ENCODE measurements at regions not wholly inside any gene's neighbourhood (a gene's known extent, or its start where the extent isn't known, plus 50 kb on each side); places are given as distances from the start of the nearest gene placed in this dataset.

GRCh38 chr2:7844414-7844965 is 837.4 kb upstream of the ID2 start:
- Histone ChIP-seq H3K4me1 (ENCODE audit: control insufficient read depth in 1 of 2, insufficient read depth in 2 of 2, low read length in 2 of 2) (no peaks in the 10 kb centered on the region; a peak in 2 of 4 replicates), H3K9me2 (ENCODE audit: insufficient read depth) (no peaks in the 10 kb centered on the region), H3K4me2 (ENCODE audit: low read length) (no peak overlapping the region), H3K4me3 (replicated peaks in 1 of 2; ENCODE audit: low read depth in 1 of 2, low read length in 2 of 2) (no peak overlapping the region), H3K27me3 (ENCODE audit: insufficient read depth, low read length) (peaks cover 26% of the 10 kb centered on the region), H4K20me1 (ENCODE audit: insufficient read depth) (no peaks in the 10 kb centered on the region), H3K9me3 (ENCODE audit: control insufficient read depth in 1 of 2, insufficient read depth in 1 of 2, low read depth in 1 of 2, low read length in 2 of 2) (no peaks in the 10 kb centered on the region), H2AFZ (ENCODE audit: low read depth, low read length, poor library complexity, severe bottlenecking) (no peak overlapping the region), H3K79me2 (ENCODE audit: insufficient read depth, low read length) (no peaks in the 10 kb centered on the region), H3K36me3 (ENCODE audit: control insufficient read depth in 1 of 2, insufficient read depth in 2 of 2, low read length in 2 of 2) (no peaks in the 10 kb centered on the region), H3K27ac (ENCODE audit: low read depth, low read length) (no peak overlapping the region), H3K9ac (ENCODE audit: low read length) (no peak overlapping the region)
- ChIA-PET RAD21 (ENCODE audit: low non-redundant PET in 1 of 2, low total read pairs in 2 of 2, uncharacterized antibody in 2 of 2, unreplicated experiment in 2 of 2) (no interaction called here), POLR2A (no interaction called here), CTCF (no interaction called here)
- DNase-seq (ENCODE audit: low read depth, low spot score) = no peak
- intact Hi-C loops (cut with micrococcal nuclease) = no loop called here
- no peak for ATAC-seq
- no TSS peak for BruUV-seq (replicated peaks)
- no peak for TF ChIP-seq SP1 (IDR thresholded peaks at IDR 0.05; ENCODE audit: low read depth)
- no peak for TF ChIP-seq SRF (IDR thresholded peaks at IDR 0.05; ENCODE audit: low read depth)
- no peak for TF ChIP-seq CEBPB (IDR thresholded peaks at IDR 0.05; ENCODE audit: low read depth)
- TF ChIP-seq YY1 (IDR thresholded peaks at IDR 0.05; ENCODE audit: extremely low read depth, insufficient replicate concordance, low read depth, low read length) = no peak
- no peak for TF ChIP-seq POLR2A (IDR thresholded peaks at IDR 0.05; ENCODE audit: borderline replicate concordance, extremely low read depth, insufficient read depth, insufficient read length)

GRCh38 chr2:7845332-7845731 is 836.5 kb upstream of the ID2 start:
- Histone ChIP-seq H3K9me3 (ENCODE audit: control insufficient read depth in 1 of 2, insufficient read depth in 1 of 2, low read depth in 1 of 2, low read length in 2 of 2) (no peaks in the 10 kb centered on the region), H4K20me1 (ENCODE audit: insufficient read depth) (no peaks in the 10 kb centered on the region), H3K9ac (ENCODE audit: low read length) (no peak overlapping the region), H2AFZ (ENCODE audit: low read depth, low read length, poor library complexity, severe bottlenecking) (no peak overlapping the region), H3K4me3 (replicated peaks in 1 of 2; ENCODE audit: low read depth in 1 of 2, low read length in 2 of 2) (no peak overlapping the region), H3K27ac (ENCODE audit: low read depth, low read length) (no peak overlapping the region), H3K9me2 (ENCODE audit: insufficient read depth) (no peaks in the 10 kb centered on the region), H3K4me2 (ENCODE audit: low read length) (no peak overlapping the region), H3K27me3 (ENCODE audit: insufficient read depth, low read length) (peaks cover 26% of the 10 kb centered on the region), H3K36me3 (ENCODE audit: control insufficient read depth in 1 of 2, insufficient read depth in 2 of 2, low read length in 2 of 2) (no peaks in the 10 kb centered on the region), H3K79me2 (ENCODE audit: insufficient read depth, low read length) (no peaks in the 10 kb centered on the region), H3K4me1 (ENCODE audit: control insufficient read depth in 1 of 2, insufficient read depth in 2 of 2, low read length in 2 of 2) (no peaks in the 10 kb centered on the region; a peak in 2 of 4 replicates)
- ATAC-seq (no peak), DNase-seq (ENCODE audit: low read depth, low spot score) (no peak)
- ChIA-PET RAD21 (ENCODE audit: low non-redundant PET in 1 of 2, low total read pairs in 2 of 2, uncharacterized antibody in 2 of 2, unreplicated experiment in 2 of 2) (interaction anchor here in 1 of 2 experiments (0.6 kb wide), 1 partner anchor 142 kb away, joined by 3 read pairs; no protein-coding TSS in a partner anchor), POLR2A (no interaction called here), CTCF (no interaction called here)
- no TSS peak for BruUV-seq (replicated peaks)
- intact Hi-C loops (cut with micrococcal nuclease) = no loop called here
- TF ChIP-seq SP1 (IDR thresholded peaks at IDR 0.05; ENCODE audit: low read depth) = no peak
- TF ChIP-seq CTCF (IDR thresholded peaks at IDR 0.05 in 2 of 3, conservative IDR thresholded peaks at IDR 0.05 in 1 of 3; ENCODE audit: borderline replicate concordance in 1 of 3, insufficient read depth in 1 of 3, low read depth in 2 of 3, low read length in 2 of 3) = no peak
- no peak for TF ChIP-seq REST (IDR thresholded peaks at IDR 0.05; ENCODE audit: low read depth)
- TF ChIP-seq CEBPB (IDR thresholded peaks at IDR 0.05; ENCODE audit: low read depth) = no peak
- no peak for TF ChIP-seq POLR2A (IDR thresholded peaks at IDR 0.05; ENCODE audit: borderline replicate concordance, extremely low read depth, insufficient read depth, insufficient read length)
- TF ChIP-seq ZBTB33 (IDR thresholded peaks at IDR 0.05; ENCODE audit: extremely low read depth, insufficient replicate concordance, low read length) = no peak
- TF ChIP-seq ZNF274 (IDR thresholded peaks at IDR 0.05; ENCODE audit: low read depth, low read length) = no peak
- TF ChIP-seq CBX3 (IDR thresholded peaks at IDR 0.05; ENCODE audit: low read depth) = no peak
- no peak for TF ChIP-seq ATF3 (IDR thresholded peaks at IDR 0.05)
- no peak for TF ChIP-seq FOSL1 (IDR thresholded peaks at IDR 0.05; ENCODE audit: low read depth)
